Urothelium cell line (cell line): ENCODE measurements at regions not wholly inside any gene's neighbourhood (a gene's known extent, or its start where the extent isn't known, plus 50 kb on each side); places are given as distances from the start of the nearest gene placed in this dataset.
"Not testable (repeated sequence)": the region's sequence is repeated elsewhere in the genome, so short reads cannot be mapped to it uniquely, and the experiment has no call there.

Experiments
- DNase-seq: peaks from one replicate; pipeline ENCODE4 v3.0.0; 2011; ENCODE audit warnings: low spot score, mixed read lengths
- FAIRE-seq: peaks from 2 replicates; lab custom pipeline; 2011; peaks lifted over from hg19 to GRCh38; lab: Jason Lieb, UNC

DNA sequence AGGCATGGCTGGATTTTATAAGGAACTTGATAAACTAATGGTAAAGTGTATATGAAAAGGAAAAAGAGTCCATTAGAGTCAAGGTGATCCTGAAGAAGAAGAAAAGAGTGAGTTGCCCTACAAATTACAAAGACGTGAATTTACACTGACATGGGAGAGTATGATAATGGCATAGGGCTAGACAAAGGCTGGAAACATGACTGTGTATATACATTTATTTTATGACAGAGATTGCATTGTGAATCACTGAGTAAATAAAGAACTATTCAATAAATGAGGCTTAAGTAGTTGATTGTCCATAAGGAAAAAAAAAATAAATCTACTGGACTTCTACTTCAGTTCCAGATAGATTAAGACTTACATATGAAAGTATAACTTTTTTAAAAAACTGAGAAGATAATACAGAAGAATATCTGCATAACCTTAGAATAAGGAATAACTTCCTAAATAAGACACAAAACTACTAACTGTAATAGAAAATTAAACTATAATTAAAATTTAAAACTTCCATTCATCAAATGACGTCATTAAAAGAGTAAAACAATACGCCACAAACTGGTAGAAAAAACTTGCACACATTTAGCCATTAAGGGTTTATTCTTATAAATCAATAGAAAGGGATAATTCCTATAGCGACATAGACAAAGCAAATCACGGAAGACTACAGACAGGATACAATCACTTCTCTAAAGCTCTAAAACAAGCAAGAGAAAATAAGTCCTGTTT, 278.5 kb downstream of the NOVA1 start:
- DNase-seq (no peak), FAIRE-seq (no peak)

DNA sequence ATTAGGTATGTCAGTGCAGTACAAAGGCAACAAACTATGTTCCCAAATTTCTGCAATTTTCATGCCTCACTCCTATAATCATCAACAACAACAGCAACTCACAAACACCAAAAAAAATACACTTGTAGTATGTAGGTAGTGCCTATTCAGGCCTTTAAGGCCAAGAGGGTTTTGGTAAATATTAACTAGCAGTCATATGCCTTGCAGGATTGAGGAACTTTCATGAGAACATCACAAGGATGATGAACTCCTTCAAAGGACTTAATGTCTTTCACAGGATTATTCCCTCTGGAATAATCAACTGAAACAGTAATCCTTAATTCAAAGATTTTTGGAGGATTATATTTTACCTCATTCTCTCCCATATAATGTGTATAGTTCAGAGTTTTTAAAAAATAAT, 293.8 kb downstream of the NOVA1 start:
- FAIRE-seq (no peak), DNase-seq (no peak)

DNA sequence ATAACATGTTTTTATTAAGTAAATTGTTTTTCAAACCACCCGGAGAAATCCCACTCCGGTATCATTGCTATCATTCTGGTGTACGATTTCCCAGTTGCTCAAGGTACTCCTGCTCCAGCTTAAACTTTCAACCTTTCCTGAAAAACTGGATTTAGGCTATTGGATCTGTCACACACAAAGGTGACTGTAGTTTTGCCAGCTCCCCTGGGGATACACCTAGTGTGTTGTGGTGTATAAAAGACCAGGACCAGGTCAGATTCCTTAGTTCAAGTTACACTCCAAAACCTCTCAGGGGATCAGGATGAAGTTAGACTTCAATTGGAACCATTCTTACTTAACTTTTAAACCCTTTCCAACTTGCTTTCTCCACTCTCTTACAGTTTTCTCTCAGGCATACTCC, 303.9 kb downstream of the NOVA1 start:
- FAIRE-seq (no peak), DNase-seq (no peak)

DNA sequence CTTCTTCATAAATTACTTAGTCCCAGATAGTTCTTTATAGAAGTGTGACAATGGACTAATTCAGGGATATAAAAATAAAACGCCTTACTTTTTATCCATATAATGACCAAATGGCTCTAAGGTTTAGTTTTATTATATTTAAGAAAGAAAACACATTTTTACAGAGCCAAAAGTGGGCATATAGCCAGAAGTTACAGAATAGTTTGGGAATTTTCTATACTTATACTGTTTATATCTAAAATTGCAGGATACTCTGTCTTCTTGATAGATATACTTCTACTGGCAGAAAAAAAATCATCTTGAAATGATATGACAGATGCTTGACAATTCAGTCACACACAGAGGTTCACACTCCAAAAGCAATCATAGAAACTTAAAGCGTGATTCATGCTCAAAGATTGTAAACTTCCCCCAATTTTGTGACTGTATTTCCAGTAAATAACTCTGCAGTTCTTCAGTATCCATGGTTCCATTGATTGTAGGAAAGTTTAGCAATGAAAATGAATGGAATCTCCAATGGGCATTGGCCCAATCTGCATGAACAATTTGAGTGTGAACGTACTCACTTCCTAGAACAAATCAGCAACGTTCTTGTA, 307.8 kb downstream of the NOVA1 start:
- DNase-seq (peak; percentile 17), FAIRE-seq (no peak)

DNA sequence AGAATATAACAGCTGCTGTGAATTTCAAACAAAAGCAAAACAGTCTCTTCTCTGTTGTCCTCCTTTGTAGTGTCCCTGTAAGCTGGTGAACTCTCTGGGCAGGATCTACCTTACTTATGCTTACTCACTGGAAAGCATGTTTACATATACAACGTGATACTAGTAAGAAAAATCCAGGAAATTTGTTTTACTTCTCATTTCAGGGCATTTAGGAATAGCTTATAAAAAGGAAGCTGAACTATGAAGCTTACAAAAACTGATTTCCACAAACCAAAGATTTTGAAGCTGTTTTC, 311.0 kb downstream of the NOVA1 start:
- FAIRE-seq: no peak

DNA sequence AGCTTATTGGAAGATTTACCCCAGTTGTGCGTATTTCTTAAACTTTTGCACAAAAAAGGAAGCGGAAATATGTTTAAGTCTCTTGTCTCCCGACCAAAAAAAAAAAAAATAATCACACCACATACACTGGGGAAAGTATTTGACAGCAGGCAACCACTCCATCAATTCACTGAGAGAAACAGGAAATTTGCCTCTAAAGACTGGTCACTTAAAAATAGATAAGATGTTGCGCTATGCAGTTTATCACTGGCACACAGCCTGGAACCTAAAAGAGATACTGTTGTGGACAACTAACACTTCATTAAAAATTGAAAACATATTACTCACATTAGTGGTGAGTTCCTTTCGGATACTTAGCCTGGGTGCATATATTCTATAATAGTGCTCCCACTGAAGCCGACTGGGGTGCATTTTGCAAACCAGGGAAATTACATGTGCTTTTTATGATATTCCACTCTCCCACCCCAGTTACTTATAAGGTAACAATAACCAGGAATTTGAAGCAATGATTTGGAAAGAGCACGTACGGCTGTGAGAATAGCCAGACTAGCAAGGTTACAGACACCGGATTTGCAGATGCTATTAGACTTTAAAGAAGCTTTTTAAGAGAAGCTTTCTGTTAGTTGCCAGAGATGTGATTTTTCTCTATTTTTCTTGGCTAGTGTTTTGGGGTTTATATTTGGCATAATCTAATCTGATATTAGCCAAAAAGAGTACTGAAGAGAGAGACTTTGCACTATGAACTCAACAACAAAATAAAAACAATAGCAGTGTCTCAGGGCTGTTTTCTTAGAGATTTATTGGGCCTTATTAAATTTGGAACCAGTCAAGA, 311.5 kb downstream of the NOVA1 start:
- DNase-seq: no peak
- no peak for FAIRE-seq

More for the DNA sequence above, 311.0 kb downstream of the NOVA1 start:
- DNase-seq: no peak

DNA sequence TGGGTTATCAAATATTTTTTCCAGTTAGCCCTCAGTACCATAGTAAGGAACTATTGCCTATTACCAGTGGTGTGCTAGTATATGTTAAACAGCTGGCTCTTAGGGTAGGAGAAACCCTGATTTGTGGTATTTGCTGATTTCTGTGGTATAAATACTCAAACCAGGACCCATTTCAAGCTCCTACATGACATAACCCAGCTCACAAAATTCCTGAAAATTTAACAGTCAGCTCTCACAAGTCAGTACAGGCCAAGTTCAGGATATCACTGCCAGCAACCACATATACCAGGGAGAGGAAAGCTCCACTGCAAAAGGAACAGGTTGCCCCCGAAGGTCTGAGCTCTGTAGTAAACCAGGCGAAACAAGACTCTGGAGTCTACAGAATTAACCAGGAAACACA, 315.3 kb downstream of the NOVA1 start:
- DNase-seq (no peak), FAIRE-seq (no peak)

DNA sequence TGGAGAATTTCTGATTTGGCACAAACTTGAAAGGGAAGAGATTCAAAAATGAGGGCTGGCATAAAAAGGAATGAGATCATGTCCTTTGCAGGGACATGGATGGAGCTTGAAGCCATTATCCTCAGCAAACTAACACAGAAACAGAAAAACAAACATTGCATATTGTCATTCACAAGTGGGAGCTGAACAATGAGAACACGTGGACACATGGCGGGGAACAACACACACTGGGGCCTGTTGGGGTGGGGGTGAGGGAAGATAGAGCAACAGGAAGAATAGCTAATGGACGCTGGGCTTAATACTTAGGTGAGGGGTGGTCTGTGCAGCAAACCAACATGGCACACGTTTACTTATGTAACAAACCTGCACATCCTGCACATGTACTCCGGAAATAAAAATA, 315.8 kb downstream of the NOVA1 start:
- not testable (repeated sequence) for DNase-seq, FAIRE-seq

DNA sequence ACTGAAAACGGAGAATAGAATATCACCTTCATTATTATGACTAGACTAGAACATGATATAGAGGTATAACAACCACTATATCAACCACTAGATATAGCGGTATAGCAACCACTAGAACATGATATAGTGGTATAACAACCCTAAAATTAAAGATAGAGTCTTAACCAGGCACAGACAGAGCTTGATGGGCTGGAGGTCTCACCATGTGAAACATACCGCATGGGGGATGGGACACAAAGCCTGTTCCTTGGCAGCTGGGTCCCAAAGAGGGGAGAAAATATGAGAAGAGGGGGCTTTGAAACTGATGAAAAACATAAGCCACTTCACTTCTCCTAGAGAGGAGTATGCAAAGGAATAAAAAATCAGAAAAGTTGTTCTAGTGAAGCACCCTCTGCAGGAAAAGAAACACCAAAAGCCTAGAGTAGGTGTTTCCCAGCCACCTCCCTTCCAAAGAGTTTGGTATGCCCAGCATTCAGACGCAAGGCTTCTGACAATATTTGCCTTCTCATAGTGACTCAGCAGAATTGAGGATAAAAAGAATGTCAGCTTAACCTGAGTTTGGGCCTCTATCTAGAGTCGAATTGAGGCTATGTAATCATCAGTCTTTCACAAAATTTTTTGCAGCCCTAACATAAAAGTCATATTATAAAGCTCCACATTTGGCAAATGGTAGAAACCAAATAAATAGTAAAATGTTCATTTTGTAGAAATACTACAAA, 316.4 kb downstream of the NOVA1 start:
- FAIRE-seq: no peak
- peak; percentile 29 for DNase-seq

DNA sequence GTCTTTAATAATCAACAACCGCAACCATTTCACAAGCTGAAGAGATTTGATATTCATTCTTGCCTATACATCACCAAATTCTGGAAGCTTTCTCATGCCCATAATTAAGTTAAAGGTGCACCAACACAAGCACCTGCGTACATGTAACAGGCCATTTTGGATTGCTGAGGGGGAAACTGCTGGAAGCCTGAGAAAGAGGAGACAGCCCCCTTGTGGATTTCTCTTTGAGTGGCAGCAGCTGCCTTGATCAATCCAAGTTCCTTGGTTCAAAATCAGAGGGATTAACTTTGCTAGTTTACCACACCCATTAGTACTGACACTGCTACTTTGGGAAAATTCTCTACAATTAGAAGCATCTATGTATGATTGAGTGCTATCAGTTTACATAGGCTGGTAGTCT, 321.1 kb downstream of the NOVA1 start:
- FAIRE-seq: no peak
- peak; percentile 30 for DNase-seq

DNA sequence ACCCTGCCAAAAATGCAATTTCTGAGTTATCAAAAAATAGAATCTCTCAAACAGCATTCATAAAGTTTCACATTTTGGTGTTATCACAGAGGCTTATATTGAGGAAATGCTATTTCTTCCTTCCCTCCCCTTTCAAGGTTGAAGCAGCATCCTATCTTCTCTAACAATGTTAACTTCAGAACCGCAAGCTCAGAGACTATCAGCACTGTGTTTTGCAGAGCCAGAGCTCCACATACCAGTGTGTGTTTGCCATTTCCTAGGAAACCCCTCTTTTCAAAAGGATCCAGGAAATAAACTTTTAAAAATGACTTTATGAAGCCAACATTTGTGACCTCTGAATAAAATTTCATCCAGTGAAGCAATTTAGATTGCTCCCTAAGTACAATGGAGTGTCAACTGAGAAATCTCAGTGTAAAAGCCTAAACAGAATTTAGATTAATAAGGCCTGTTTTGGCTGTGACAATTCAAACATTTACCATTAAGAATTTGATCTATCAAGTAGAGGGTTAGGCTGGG, 332.6 kb downstream of the NOVA1 start:
- no peak for DNase-seq
- no peak for FAIRE-seq

DNA sequence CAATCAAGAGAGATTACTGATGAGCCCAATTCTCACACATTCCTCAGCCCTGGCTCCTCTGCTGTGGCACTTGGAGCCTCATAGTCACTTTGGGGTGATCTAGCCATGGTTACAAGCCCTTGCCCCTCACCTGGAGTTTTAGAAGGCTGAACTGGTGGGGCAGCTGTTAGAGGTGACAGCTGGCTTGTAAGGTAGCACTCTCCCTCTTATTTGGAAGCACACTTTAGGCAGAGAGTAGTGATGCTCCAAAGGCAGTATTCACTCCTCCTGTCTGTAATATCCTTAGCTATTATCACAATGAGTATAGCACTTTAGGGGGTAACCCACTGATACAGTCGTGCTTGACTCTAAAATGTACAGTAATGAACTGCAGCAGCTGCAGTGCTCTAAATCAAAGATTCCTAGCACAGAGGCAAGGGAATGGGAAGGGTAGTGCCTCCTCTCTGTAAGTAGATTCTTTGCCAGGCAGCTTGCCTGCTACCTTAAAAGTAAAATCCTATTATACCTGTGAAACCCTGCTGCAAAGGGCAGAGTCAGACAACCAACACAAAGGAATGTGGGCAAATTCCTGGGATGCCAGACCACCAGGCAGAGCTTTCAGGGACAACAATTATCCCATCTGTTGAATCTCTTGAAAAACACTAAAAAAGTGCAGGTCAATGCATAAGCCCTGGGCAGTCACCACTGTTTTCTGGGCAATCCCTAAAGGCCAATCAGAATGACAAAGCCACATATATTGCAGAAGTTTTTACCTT, 336.3 kb downstream of the NOVA1 start:
- FAIRE-seq: no peak
- no peak for DNase-seq

DNA sequence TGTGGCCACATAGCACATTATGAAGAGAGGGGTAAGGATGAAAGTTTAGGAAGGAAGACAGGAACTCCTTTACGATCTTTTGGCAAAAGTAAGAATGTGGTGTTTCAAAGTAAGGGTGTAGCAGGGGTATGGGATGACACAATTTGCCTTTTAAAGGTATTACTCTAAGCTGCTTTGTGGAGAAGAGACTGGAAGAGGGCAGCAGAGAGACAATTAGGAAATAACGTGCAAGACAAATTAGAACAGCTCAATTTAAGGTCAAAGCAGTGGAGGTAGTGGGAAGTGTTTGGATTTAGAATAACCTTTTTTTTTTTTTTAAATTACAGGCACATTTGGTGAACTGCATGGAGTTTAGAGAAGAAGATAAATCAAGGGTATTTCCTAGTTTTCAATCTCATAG, 342.6 kb downstream of the NOVA1 start:
- FAIRE-seq (no peak), DNase-seq (peak; percentile 8)

DNA sequence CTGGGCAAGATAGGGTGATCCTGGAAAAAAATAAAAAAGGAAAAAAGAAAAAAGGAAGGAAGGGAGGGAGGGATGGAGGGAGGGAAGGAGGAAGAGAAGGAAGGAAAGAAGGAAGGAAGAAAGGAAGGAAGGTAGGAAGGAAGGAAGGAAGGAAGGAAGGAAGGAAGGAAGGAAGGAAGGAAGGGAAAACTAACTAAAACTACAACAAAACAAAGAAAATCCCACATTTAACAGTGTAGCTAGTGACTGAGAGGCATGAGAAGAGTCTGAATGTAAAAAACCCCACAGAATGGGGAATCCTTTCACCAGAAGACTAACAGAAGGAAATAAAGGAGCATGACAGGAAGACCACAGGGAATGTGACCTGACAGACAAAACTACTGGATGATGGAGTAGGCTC, 345.7 kb downstream of the NOVA1 start:
- DNase-seq: no peak
- no peak for FAIRE-seq

DNA sequence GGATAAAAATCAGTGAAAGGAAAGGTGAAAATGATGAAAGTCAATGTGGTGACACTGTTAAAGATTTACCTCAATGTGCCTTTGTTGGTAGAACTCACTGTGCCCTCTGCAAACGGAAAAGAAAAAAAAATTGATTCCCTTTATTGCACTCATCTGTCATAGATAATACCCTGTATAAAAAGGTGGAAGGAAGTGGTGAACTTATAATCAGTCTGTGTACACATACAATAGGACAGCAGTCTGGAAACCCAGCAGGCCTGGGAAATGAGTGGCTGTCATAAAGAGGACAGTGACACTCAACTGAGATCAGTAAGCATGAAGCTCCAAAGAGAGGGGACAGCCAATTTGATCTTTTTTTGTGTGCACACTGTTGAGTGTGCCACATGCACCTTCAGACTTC, 364.7 kb downstream of the NOVA1 start:
- DNase-seq (no peak), FAIRE-seq (no peak)

DNA sequence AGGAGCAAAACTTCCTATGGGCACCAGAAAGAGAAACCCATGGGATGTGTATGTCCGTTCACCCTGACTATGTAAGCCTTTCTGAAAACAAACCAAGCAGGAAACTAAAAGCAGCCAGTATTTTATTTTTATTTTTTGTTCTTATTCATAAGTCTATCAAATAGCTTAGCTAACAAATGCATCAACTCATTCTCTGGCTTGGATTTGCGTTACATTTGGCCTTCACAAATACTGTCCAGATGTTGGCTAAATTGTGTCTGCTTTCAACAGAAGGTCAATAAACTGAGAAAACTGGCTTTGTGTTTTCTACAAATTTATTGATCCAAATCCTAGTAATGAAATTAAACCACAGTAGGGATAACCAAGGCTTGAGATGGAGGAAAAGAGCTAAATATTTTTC, 379.0 kb downstream of the NOVA1 start:
- FAIRE-seq: no peak
- no peak for DNase-seq

DNA sequence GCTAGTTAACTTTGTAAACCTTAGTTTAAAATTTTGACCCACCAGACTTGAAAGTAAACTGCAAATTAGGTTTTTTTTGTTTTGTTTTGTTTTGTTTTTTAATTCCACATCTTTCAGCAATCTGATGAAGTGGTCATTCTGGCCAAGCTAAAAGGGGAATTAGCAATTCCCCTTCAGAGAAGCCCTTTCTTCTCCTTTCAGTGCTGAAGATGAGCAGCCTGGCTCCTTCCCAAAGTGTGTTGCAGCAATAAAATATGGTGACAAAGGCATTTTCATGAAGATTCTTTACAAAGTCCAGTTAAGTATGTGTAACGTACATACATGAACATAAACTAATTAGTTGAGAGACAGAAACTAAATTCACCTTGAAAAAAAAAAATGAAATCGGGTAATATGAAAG, 380.1 kb downstream of the NOVA1 start:
- DNase-seq: no peak
- FAIRE-seq: no peak

DNA sequence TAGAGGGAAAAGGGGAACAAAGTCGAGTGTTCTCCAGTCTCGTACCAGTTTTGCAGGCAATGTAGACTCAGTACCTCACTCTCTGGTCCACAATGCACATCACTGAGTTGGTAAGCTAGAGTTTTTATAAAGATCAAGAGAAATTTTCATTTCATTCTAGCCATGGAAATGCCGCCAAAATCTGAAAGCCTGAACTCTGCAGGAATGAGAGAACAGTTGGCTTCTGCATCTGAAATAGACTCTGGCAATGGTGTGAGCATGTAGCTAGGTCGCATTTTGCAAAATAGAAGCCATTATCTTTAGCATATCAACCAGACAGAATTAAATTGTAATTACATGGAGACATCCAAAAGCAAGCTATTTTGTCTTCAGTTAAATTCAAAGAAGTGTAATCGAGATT, 381.0 kb downstream of the NOVA1 start:
- FAIRE-seq: no peak
- no peak for DNase-seq

DNA sequence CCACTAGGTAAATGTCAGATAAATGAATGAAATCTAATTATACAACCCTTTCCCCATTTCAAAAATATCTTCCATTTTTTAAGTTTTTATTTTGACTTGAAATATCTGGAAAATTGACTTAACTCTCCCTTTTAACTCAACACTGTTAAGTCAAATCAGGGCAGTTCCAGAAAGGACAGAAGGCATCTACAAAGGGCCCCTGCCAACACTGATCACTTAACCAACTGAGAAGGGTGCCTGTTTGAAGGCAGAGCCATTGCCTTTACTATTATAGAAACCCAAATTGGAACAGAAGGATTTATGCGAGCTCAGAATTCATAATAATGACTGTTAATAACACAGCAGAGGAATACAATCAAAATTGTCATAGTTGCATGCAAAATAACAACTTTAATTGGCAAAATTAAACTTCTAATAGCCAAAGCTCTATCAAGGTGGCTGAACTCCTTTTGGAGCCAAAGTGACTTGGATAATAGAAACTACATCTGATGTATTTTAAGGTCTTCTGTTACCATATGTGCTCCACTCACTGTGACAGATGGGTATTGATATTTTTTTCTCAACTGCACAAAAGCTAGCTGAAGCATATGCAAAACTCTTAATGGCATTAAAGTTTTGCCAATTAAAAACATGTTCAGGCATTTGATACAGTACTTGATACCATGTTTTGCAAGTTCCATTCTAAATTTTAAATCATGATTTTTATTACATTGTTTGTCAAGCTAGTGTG, 383.8 kb downstream of the NOVA1 start:
- FAIRE-seq (no peak), DNase-seq (no peak)

DNA sequence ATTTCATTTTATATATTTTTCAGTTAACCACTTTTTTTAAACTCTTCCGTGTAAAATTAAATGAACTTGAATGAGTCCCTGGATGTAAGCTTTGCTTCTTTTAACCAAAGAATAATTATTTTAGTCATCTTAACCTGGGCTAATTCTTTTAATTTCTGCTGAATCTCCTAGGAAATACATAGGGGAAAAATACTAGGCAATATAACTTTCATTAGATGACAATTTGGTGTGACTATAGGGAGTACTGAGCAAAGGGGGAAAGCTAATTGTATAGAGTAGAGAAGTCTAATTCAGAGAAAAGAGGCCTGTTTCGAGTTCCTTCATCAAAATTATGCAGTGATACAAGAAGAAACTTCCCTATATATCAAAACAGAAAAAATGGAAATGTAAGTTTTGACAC, 388.1 kb downstream of the NOVA1 start:
- DNase-seq (no peak), FAIRE-seq (no peak)
